Esophagus muscularis mucosa (tissue), 4 donors: ENCODE measurements at regions not wholly inside any gene's neighbourhood (a gene's known extent, or its start where the extent isn't known, plus 50 kb on each side); places are given as distances from the start of the nearest gene placed in this dataset.

Experiments used
- EP300 ChIP-seq: sonication (generic); formaldehyde crosslinking; IDR thresholded peaks from one replicate; pipeline ENCODE4 v1.6.1; 2017; ENCODE audit warnings: antibody characterized with exemption
- POLR2A ChIP-seq: fragments of 450-650 bp; IDR thresholded peaks from one replicate; pipeline ENCODE4 v1.6.1; 2017; ENCODE audit warnings: antibody characterized with exemption, moderate library complexity, mild to moderate bottlenecking, low read depth
- POLR2AphosphoS5 ChIP-seq, 2 donors: sonication (generic); formaldehyde crosslinking; IDR thresholded peaks; one replicate each; pipeline ENCODE4 v1.6.1; 2017; ENCODE audit warnings: antibody characterized with exemption in 2 of 2
- TF ChIP-seq, protein P1 (sequence below), 3 experiments: fragments of 200-600 bp in 2 of 3; fragments of 450-650 bp in 1 of 3; sonication (generic) in 2 of 3; IDR thresholded peaks; one replicate each; pipeline ENCODE4 v1.5.1; 2017 to 2019; ENCODE audit warnings: antibody characterized with exemption in 3 of 3, mild to moderate bottlenecking in 2 of 3, moderate library complexity in 1 of 3

DNA sequence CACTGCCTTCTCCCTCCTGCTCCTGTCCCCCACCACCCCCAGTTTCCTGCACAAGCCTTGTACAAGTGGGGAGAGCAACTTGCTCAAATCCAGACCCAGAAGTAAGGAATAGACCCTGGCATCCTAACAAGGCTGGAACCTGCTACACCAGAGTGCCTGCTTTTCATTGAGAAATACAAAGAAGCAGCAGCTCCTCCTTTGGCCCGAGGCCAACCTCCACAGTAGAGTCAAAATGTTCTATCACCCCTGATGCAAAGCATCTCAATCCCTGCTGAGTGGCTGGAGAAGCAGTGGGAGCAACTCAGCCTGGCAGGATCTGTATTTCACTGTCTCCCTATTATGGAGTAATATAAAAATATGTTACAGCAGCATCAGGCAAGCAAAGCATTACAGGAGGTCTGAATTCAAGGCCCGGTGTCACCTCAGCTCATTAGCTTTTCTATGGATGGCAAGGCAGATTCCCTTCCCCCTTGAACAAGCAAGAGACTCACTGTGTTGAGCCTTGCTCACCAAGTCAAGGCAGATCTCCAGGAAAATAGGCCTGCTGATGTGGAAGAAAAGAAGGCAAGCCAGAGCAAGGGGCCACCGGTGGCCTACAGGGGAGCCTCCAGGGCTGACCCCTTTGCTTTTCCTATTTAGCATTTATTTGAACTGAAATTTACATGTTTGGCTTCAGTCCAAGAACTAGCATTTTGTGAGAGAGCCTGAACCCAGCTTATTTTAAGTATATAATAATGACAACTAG lies 186.3 kb upstream of the EGLN3 start:
- no peak for TF ChIP-seq POLR2AphosphoS5 (IDR thresholded peaks at IDR 0.05)
- no peak for TF ChIP-seq POLR2A
- TF ChIP-seq, protein P1, sequence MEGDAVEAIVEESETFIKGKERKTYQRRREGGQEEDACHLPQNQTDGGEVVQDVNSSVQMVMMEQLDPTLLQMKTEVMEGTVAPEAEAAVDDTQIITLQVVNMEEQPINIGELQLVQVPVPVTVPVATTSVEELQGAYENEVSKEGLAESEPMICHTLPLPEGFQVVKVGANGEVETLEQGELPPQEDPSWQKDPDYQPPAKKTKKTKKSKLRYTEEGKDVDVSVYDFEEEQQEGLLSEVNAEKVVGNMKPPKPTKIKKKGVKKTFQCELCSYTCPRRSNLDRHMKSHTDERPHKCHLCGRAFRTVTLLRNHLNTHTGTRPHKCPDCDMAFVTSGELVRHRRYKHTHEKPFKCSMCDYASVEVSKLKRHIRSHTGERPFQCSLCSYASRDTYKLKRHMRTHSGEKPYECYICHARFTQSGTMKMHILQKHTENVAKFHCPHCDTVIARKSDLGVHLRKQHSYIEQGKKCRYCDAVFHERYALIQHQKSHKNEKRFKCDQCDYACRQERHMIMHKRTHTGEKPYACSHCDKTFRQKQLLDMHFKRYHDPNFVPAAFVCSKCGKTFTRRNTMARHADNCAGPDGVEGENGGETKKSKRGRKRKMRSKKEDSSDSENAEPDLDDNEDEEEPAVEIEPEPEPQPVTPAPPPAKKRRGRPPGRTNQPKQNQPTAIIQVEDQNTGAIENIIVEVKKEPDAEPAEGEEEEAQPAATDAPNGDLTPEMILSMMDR (IDR thresholded peaks at IDR 0.05), result no peak
- TF ChIP-seq EP300, result no peak
